ENCODE measurements at regions not wholly inside any gene's neighbourhood (a gene's known extent, or its start where the extent isn't known, plus 50 kb on each side); places are given as distances from the start of the nearest gene placed in this dataset.

DNA sequence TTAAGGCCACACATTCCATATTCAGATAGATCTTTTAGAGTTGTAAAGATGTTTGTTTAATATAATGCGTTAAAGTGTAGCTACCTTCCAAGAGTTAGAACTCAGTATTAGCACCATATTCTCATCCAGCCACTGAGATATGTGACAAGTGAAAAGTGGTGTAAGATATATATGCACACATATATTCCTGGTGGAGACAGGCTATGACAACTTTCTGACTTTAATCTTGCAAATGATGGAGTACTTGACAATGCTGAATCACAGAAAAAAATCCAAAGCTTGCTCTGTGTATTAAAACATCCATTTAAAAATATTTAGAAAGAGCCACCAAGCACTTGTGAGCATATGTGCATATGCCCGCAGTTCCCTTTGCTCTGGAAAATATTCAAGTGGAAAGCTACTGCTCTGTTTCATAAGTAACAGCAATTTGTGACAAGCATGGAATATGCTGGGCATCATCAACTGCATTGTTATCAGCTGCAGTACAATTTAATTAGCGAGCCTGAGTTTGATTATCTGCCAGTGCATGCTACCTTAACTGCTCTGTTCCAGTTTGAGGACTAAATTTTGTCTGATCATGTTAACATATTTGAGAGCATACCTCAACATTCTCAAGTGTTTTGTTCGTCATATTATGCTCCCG, 64.8 kb downstream of the VIP start:
- Histone ChIP-seq H2AFZ (ENCODE audit: low read length) (no peak overlapping the region), H2BK15ac (ENCODE audit: low read length) (no peak overlapping the region), H3K9me3 (ENCODE audit: insufficient read depth in 2 of 2, low read depth in 1 of 2, low read length in 1 of 2) (no peaks in the 10 kb centered on the region), H3K4me3 (ENCODE audit: extremely low read depth in 1 of 4, insufficient read depth in 2 of 4, low read depth in 3 of 4, low read length in 4 of 4) (no peak overlapping the region), H4K91ac (replicated peaks; ENCODE audit: insufficient read length, low read length) (no peak overlapping the region), H3K23ac (ENCODE audit: insufficient read length) (no peak overlapping the region), H3K36me3 (ENCODE audit: control insufficient read depth in 2 of 4, insufficient read depth in 4 of 4, low read length in 3 of 4) (no peaks in the 10 kb centered on the region), H3K9ac (replicated peaks in 1 of 4; ENCODE audit: extremely low read depth in 1 of 4, low read depth in 3 of 4, low read length in 3 of 4) (no peak overlapping the region), H2BK5ac (ENCODE audit: low read depth, low read length) (no peak overlapping the region), H3K4me1 (replicated peaks in 1 of 4; ENCODE audit: control insufficient read depth in 3 of 4, insufficient read depth in 4 of 4, low read length in 3 of 4) (no peaks in the 10 kb centered on the region), H3K4ac (replicated peaks; ENCODE audit: insufficient read length, low read depth, low read length) (no peak overlapping the region), H3K23me2 (ENCODE audit: low read depth, low read length) (no peaks in the 10 kb centered on the region), H3K79me2 (ENCODE audit: control insufficient read depth in 1 of 2, insufficient read depth in 2 of 2, low read length in 2 of 2) (no peaks in the 10 kb centered on the region), H2AK5ac (ENCODE audit: low read depth, low read length) (no peak overlapping the region), H3K27ac (ENCODE audit: low read depth, low read length) (no peak overlapping the region), H4K20me1 (replicated peaks in 1 of 2; ENCODE audit: control insufficient read depth in 1 of 2, insufficient read depth in 2 of 2, low read length in 2 of 2) (no peaks in the 10 kb centered on the region), H2BK120ac (replicated peaks; ENCODE audit: low read depth, low read length) (no peak overlapping the region), H3K27me3 (replicated peaks in 1 of 4; ENCODE audit: control insufficient read depth in 3 of 4, extremely low read depth in 1 of 4, insufficient read depth in 3 of 4, low read length in 3 of 4) (no peaks in the 10 kb centered on the region), H3K4me2 (ENCODE audit: insufficient read depth in 1 of 2, low read depth in 2 of 2, low read length in 2 of 2) (no peak overlapping the region), H3K14ac (ENCODE audit: insufficient read length) (no peak overlapping the region), H4K8ac (ENCODE audit: extremely low read depth, insufficient read depth, low read length) (no peak overlapping the region), H2BK12ac (ENCODE audit: low read depth, low read length) (no peak overlapping the region), H3K56ac (replicated peaks; ENCODE audit: insufficient read length, low read depth, low read length) (no peak overlapping the region), H3K79me1 (ENCODE audit: low read depth, low read length) (no peaks in the 10 kb centered on the region), H2BK20ac (ENCODE audit: low read length) (no peak overlapping the region), H4K5ac (ENCODE audit: insufficient read length, low read depth, low read length) (no peak overlapping the region), H3K18ac (ENCODE audit: extremely low read depth, low read length) (no peak overlapping the region)
- no peak for TF ChIP-seq POU5F1 (IDR thresholded peaks at IDR 0.05; ENCODE audit: low read depth, low read length)
- TF ChIP-seq KDM1A (IDR thresholded peaks at IDR 0.05; ENCODE audit: borderline replicate concordance, low read length) = no peak
- no peak for TF ChIP-seq HDAC2 (IDR thresholded peaks at IDR 0.05; ENCODE audit: borderline replicate concordance in 1 of 2, low read depth in 2 of 2, low read length in 2 of 2)
- TF ChIP-seq EZH2 (IDR thresholded peaks at IDR 0.05; ENCODE audit: low read depth, low read length, severe bottlenecking) = no peak
- no peak for TF ChIP-seq NANOG (IDR thresholded peaks at IDR 0.05; ENCODE audit: insufficient read depth, low read depth, low read length, poor library complexity, severe bottlenecking)
- TF ChIP-seq TAF7 (optimal IDR thresholded peaks at IDR 0.05; ENCODE audit: borderline replicate concordance, low read depth, low read length) = no peak
- no peak for TF ChIP-seq CEBPB (IDR thresholded peaks at IDR 0.05; ENCODE audit: low read depth, low read length)
- no peak for TF ChIP-seq MAFK (IDR thresholded peaks at IDR 0.05; ENCODE audit: low read depth, low read length)
- no peak for TF ChIP-seq RBBP5 (IDR thresholded peaks at IDR 0.05; ENCODE audit: borderline replicate concordance, low read depth, low read length)
- no peak for TF ChIP-seq FOSL1 (IDR thresholded peaks at IDR 0.05; ENCODE audit: insufficient read depth, low read depth, low read length)
- TF ChIP-seq RXRA (IDR thresholded peaks at IDR 0.05; ENCODE audit: insufficient read depth, low read depth, low read length) = no peak
- no peak for TF ChIP-seq NRF1 (IDR thresholded peaks at IDR 0.05; ENCODE audit: low read depth, low read length)
- no peak for TF ChIP-seq CHD1 (IDR thresholded peaks at IDR 0.05; ENCODE audit: low read depth, low read length)
- no peak for TF ChIP-seq KDM4A (IDR thresholded peaks at IDR 0.05; ENCODE audit: low read depth, low read length, severe bottlenecking)
- 93% methylated on average over 5 of the region's 5 CpGs; no CpG with 5 or more reads in 1 of the 2 experiments for WGBS, 2 experiments (ENCODE audit: extremely low coverage in 1 of 2, insufficient coverage in 1 of 2, insufficient read length in 1 of 2, insufficient replicate concordance in 2 of 2, low coverage in 1 of 2, low lambda C conversion rate in 2 of 2, missing lambda C conversion rate in 1 of 2)
- ChIA-PET CTCF (ENCODE audit: partially characterized antibody) (interaction anchor here (1.3 to 1.5 kb wide), 4 partner anchors 19 to 139 kb away, joined by 3 to 4 read pairs (median 3); no protein-coding TSS in a partner anchor), POLR2A (ENCODE audit: partially characterized antibody) (no interaction called here)
- FAIRE-seq (no peak), DNase-seq (ENCODE audit: low read depth in 1 of 2, low spot score in 2 of 2) (no peak)

Measured in H1 (cell line).